ENCODE measurements at regions not wholly inside any gene's neighbourhood (a gene's known extent, or its start where the extent isn't known, plus 50 kb on each side); places are given as distances from the start of the nearest gene placed in this dataset.
A peak's percentile ranks its signal among the peaks of the same experiment; 100 is the strongest.
"Not testable (repeated sequence)": the region's sequence is repeated elsewhere in the genome, so short reads cannot be mapped to it uniquely, and the experiment has no call there.

DNA sequence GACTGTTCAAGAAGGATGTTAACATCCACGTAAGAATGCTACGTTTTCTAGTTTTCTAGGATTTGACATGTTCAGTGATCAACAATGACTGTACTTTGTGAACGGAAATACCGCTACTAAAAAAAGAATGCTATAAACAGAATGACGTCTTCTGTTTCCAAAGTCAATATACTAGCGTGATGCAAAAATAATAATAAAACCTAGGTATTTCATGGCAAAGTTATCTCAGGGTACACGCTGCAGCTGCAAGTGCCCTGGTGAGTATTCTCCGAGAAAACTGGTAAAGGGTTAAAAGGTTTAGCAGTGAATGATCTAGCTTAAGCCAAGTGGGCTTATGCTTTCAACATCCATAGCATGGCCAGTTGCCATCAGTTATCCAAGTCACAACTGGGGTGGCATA is 653.3 kb upstream of the PFKP start:
- DNase-seq: no peak

DNA sequence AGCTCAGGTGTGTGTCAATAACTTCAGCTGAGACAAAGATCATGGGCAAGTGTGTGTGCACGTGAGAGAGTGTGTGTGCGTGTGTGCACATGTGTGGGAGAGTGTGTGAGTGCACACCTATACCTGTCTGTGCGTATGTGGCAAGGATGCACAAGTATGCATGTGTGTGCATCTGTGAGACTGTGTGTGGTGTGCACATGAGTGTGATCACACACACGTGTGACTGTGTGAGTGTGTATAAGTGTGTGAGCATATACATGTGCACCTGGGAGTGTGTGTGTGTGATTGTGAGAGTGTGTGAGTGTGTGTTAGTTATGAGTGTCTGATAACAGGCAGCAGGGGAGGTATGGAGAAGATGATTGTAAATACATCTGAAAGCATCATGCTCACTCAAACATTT is 657.3 kb upstream of the PFKP start:
- DNase-seq: no peak

DNA sequence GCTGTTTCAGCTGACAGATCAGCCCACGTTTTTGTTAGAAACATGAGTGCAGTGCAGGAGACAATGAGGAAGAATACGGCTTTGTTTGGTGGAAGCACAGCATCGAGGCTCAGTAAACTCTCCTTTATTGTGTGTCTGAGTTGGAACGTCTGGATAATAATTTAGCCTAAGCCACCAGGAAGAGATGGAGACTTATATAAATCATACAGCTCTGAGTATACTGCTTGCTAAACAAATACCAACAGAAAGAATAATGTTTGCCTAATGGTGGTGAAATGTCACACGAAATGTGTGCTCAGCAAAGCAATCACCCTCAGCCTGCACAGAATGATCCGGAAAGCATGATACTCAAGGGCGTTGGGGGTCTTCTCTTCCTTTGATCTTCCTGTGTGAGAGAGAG is 664.1 kb upstream of the ADARB2 start:
- DNase-seq: no peak

DNA sequence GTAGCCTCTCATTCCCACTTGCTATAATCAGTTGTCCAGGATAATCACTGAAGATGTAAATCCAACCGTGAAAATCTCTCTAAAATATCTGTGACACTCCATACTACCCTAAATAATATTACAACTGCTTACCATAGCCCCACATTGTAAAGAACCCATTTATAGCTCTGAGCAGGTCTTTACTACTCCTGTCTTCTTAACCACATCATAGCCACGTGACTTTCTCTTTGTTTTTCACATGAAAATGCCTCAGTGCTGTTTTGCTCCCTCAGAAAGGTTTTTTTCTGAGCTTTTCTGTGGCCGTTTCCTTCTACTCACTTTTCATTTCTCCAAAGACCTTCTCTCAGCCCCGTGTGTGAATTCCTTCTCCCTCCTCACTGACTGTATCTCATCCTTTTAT is 662.2 kb upstream of the ADARB2 start:
- no peak for DNase-seq

DNA sequence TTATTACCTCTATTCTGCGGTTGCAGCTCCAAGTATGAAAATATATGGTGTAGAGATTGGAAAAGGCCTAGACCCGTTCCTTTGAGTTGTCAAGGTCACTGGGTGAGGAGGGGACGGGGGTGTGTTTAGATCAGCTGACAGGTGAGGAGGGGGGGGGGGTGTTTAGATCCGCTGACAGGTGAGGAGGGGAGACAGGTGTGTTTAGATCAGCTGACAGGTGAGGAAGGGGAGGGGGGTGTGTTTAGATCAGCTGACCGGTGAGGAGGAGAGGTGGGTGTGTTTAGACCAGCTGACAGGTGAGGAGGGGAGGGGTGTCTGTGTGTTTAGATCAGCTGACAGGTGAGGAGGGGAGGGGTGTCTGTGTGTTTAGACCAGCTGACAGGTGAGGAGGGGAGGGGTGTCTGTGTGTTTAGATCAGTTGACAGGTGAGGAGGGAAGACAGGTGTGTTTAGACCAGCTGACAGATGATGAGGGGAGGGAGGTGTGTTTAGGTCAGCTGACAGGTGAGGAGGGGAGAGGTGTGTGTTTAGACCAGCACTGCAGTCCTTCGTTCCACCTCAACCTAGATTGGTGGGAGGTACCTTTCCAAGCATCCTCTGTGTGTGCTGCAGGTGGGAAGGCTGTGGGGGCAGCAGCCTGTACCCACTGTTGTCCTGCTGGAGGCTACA is 655.0 kb upstream of the ADARB2 start:
- DNase-seq: no peak

DNA sequence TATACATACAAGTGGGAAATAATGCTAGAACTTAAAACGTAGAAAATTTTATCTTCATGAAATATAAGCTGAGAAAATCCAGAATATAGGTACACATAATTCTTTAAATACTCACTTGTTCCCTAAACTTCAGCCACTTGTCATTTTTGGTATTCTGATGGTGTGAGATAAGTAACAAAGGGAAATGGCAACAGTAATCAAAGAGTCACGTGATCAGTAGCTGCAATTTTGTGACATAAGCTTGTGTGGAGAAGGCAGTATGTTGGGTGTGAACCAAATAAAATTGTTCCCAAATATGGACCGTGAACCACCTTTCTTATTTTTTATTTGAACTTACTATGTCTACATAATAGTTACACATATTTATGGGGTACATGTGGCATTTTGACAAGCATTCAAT is 650.3 kb upstream of the ADARB2 start:
- no peak for DNase-seq

DNA sequence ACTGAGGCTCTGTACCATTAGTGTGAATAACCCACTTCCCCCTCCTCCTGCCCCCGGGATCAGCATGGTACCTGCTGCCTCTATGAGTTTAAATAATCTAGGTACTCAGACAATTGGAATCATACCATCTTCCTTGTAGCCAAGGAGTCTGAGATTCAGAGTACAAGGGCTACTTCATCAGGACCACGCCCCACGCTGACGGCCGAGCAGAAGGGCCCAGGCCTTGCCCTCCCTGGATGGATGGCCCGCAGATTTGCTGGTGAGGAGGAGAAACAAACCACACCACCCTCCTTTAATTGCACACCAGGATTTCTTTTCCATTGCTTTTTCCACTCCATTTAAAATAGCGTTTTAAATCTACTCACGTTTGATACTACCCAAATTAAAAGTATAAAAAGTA is 649.9 kb upstream of the ADARB2 start:
- no peak for DNase-seq

DNA sequence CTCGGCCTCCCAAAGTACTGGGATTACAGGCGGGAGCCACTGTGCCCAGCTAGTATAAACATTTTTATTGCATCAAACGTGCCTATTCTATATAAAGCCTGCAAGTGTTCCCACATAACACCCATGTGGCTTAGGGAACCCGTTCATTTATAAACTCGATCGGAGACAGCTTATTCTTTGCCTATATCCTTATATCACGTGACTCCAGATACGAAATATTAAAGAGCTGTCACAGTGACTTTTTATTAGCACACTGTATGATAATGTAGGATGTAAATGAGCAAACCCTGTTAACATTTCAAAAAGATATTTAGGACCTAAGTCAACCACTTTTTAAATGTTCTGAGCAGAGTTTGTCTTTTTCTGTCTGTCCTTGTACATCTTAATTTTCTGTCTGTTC is 642.9 kb upstream of the ADARB2 start:
- DNase-seq: no peak

DNA sequence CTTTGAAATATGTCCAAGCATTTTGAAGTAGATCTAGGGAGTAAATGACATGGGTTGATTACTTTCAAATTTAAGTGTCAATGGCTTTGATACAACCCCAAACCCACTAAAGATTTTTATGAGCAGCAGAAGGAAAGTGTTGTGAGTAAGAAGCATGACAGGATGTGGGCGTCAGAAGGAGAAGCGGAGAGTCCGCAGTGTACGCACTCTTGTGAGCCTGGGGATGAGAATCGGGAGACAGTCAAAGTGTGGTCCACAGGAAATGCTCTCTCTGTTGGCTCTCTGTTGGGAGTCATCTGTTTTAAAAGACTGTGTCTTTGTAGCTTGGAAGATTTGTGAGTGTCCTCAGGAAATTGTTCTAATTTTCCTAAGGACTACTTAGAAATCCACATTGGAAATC is 629.8 kb upstream of the ADARB2 start:
- DNase-seq: no peak

DNA sequence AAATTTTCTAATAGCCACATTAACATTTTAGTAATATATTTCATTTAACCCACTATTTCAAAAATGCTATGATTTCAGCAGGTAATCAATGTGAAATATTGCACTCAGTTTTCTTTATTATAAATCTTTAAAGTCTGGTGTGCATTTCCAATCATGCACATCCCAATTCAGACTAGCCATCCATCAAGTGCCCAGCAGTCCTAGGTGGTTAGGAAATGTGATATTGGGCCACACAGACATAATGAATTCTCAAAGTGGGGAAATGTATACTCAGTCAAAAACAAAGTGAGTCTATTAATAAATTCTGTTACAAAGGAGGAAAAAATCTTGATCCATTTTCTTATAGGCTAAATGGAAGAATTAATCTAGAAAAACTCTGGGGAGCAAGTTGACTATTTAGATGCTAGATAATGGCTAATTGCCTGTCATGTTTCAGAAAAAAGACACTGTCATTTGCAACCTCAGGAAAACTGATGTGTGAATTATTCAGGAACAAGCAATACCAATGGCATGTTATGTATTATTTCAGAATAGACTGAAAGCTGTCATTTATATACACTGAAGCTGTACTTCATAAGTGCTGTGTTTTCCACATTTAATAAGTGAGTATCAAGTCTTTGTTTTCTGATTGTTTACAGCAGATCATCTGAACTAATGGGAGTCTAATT is 629.1 kb upstream of the ADARB2 start:
- no peak for DNase-seq

DNA sequence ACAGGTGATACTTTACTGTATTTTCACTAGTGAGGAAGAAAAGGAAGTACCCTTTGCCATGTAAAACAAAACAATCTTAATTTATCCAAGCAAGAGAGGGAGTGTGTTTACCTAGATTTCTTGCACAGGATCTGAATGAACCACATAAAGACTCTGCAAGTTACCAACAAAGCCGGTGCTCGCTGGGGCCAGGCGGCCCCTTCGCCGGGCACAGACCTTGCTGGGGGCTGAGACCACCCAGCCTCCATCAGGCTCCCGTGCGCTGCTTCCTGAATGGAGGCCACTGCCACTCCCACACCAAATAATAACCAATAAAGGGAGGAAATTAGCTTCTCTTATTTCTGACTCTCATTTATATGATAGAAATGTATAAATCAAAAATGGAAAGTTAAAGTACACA is 625.0 kb upstream of the ADARB2 start:
- no peak for DNase-seq

DNA sequence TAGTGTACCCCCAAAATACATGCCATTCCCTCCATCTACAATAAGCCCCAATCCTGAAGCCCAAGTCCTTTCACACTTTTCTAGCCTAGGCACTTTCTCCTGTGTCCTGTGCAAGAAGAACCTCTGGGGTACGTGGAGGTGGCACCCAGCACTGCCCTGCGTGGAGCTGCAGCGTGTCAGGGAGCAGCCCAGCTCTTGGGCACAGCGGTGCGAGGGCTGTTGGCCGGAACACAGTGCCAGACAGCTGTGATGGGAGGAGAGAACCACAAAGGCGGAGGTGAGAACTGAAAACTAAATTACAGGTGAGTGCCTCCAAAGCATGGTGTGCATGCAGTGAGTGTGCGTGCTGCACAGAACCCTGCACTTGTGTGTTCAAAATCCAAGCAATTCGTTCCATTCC is 621.3 kb upstream of the ADARB2 start:
- no peak for DNase-seq

DNA sequence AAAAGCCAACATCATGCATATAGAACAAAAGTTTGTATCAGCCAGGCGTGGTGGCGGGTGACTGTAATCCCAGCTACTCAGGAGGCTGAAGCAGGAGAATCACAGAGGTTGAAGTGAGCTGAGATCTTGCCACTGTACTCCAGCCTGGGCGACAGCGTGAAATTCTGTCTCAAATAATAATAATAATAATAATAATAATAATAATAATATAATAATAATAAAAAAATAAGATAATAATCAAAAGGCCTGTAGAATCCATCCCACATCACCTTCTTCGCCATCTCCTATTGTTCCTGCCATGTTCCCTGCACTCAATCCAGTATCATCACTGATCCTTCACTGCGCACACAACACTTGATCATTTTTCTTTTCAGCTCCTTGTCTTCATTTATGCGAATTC is 619.3 kb upstream of the ADARB2 start:
- DNase-seq: no peak

DNA sequence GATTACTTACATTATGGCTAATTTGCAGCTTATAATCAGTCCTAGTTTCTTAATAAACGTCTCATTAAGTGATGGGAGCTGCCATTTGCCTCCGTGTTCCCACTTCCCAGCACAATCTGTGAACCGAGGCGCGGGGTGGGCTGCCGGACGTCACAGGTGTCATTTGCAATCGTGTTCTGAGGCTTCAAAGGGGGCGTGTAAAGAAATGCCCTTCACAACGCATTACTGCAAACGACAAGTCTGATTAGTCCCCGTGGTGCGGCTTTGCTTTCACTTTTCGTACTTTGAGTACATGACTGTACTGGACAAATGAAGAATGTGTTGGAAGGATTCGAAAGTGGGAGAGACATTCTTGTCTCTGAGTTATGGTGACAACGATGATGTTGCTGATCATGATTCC is 614.2 kb upstream of the ADARB2 start:
- no peak for DNase-seq

DNA sequence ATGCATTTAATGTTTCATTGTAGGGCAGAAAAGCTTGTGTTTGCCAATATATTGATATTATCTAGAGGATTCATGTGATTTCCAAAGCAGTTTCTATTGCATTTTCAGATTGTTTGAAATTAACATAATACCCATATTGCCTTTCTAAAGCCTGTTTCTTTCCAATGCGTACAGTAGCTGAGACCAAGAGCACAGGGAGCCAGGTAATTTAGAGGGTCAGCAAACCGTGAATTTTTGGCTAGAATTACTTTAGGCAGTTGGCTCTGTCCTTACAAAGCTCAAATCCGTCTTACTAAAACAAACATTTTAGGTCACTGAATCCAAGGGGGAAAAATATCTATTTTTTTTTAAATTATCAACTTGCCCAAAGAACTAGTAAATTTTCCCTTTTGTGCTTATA is 604.9 kb upstream of the ADARB2 start:
- peak; percentile 50 for DNase-seq

DNA sequence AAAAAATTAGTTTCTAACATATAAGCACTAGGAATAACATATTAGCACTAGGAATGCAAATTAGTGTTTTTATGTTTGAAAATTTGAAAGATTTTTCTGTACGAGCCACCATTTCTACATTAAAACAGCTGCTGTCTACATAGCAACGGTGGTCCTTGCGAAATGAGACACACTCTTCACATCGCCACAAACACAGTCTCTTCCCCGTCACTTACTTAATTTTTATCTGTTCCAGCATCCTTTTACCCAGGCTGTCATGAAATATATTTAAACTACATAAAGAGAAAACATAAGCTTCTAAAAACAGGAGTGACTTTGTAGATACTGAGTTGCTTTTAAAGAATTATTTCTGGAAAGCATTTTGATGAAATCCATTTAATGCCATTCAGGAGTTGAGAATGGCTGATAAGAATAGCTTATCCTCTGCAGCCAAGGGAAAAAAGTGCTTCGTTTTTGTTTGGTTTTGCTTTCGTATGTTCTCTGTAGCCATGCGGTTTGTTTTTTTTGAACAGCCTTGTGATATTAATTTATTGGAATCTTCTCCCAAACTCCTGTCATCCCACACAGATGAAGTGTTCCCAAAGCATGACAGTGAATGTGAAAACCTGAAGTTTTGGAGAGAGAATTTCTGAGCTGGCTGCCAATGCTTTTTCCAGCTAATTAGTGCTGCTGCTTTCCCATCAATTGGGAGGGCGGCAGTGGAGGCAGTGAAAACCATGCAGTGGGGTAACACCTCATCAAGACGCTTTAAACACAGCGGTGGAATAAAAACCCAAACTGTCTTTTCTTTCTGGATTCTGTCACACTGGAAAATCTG is 603.7 kb upstream of the ADARB2 start:
- DNase-seq: peak; percentile 45

DNA sequence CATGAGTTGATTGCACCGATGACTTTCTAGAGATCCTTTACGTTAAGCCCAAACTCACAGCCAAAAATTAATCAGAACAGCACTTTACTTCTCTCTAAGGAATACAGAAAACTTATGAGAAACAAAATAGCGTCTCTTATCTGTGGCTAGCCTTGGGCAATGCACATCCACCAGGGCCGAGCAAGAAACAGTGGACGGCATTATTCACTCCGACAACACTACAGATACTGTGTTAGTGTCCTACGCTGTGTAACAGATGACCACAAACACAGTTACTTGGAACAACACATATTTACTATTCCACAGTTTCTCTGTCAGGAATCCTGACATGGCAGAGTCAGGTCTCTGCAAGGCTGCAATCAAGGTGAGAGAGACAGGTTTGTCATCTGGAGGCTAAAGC is 598.3 kb upstream of the ADARB2 start:
- DNase-seq: no peak

DNA sequence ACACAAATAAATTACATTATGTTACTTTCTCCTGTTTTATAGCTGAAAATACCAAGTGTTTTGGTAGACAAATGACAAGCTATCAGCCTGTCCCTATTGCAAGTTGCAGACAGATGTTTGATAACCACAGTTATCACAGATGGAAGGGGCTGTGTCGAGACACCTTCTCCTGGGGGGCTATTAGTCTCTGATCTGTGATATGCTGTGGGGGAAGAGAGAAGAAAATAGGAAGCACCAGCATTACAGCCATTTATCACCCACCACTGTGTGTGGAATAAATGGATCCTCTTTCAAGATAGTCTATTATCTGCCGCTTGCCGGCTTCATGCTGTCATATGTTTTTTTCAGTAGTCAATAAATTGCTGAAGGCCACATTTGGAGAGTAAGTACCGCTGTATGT is 597.2 kb upstream of the ADARB2 start:
- DNase-seq: no peak

DNA sequence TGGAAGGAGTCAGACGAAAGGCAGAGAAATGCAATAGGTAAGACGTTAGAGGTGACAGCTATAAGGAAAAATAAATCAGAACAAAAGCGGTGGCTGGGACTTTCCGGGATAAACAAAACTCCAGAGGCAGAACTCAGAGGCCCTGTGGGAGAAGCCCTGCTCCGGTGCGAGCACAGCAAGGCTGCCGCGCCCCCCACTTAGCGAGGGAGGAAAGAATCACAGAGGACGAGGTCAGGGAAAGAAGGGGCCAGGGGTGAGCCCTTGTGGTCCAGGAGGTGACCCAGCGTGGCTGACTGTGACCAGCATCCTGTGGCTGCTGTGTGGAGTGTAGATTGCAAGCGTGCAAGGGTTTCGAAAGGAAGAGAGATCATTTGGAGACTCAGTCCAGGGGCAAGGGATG is 591.8 kb upstream of the ADARB2 start:
- no peak for DNase-seq

DNA sequence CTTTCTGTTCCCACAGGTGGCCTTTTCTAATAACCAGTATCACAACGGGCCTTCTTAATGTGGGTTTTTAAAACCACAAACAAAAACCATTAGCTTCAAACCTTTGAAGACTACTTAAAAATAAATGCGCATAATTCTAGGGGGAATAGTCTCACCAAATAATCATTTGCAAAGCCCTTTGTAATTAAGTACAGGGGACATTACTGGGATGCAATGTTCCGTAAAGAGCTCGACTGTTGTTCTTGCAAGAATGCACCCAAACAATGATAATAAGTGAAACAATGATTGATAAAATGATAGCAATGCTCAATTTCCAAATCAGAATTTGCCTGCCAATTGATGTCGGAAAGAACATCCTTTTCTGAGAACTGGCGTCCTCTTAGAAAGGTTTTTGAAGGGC is 589.1 kb upstream of the ADARB2 start:
- DNase-seq: no peak

DNA sequence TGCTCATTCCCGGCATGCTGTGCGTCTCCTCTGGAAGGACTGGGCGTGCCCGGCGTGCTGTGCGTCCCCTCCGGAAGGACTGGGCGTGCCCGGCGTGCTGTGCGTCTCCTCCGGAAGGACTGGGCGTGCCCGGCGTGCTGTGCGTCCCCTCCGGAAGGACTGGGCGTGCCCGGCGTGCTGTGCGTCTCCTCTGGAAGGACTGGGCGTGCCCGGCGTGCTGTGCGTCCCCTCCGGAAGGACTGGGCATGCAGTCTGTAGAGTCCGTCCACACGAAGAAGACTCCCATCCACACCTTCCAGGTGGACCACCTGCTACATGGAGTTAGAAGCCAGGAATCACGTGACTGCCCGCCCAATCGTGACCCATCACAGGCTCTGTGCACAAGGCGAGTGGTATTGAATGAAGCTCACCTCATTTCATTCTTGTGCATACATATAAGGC is 577.7 kb upstream of the ADARB2 start:
- not testable (repeated sequence) for DNase-seq

DNA sequence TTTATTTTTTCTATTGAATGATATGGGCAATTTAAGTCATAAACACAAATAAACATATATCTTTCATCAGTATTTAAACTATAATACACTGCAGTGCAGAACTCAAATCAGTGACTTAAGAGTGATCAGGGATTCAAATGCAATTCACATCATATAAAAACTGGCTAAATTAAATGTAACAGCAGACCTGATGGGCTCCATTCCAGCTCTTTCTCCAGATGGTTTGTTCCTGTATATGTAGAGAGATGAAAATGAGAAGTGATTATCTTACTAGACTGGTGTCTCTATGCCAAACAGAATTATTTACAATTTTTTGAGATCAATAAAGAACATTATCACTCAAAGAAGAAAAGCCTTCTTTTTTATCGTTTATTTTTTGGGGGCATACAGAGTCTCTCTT is 568.8 kb upstream of the ADARB2 start:
- DNase-seq: peak; percentile 68

DNA sequence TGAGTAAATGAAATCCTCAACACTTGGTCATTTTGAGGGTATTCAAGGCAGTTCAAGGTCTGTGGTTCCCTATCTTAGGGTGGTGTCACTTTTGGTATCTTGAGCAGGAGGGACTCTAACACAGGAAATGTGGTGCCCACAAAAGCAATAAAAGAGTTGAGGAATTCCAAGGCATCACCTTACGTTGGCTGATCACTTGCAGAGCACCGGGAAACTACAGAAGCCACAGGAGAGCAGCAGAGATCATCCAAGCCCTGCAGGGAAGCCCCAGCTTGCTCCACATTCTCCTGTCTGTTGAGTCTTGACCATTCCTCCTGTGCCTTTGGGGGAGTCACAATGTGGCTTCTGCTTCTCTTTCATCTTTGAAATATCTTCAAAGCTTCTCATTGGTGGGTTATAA is 565.8 kb upstream of the ADARB2 start:
- no peak for DNase-seq

DNA sequence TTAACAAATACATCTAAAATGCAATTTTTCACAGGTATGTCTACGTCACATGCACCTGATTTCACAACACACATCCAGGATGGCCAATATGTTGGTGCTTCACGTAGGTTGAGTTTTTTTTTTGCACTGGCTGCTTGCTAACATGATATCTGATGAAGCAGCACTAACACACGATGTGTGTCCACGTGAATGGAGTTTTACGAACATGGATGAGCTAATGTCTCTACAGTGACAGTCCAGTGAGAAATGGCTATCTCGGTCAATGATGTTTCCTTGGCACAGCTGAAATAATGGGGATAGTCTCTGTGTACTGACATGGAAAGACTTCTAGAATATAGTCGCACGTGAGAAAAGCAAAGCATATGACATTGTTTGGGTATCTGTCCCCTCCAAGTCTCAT is 563.9 kb upstream of the ADARB2 start:
- no peak for DNase-seq
